GM23338 (cell line): ENCODE measurements at regions not wholly inside any gene's neighbourhood (a gene's known extent, or its start where the extent isn't known, plus 50 kb on each side); places are given as distances from the start of the nearest gene placed in this dataset.

Experiments
- ATAC-seq: fragments of 200-7000 bp; cut with Tn5 transposase; 3 replicates; pipeline ENCODE4 v1.9.1; 2020
- DNase-seq: peaks from one replicate; pipeline ENCODE4 v3.0.0-alpha.2; 2015; ENCODE audit warnings: low spot score
- H2AFZ ChIP-seq: fragments of 200-600 bp; sonication (generic); 2 replicates; pipeline ENCODE4 v1.8.0; 2016; ENCODE audit warnings: antibody characterized with exemption, mild to moderate bottlenecking, moderate library complexity
- H3F3A ChIP-seq: fragments of 200-600 bp; sonication (generic); replicated peaks from 2 replicates; pipeline ENCODE4 v1.8.0; 2017; ENCODE audit warnings: antibody characterized with exemption, mixed run types, low read depth
- H3K27ac ChIP-seq: fragments of 200-600 bp; sonication (generic); 2 replicates; pipeline ENCODE4 v1.6.1; 2016; ENCODE audit warnings: low read depth
- H3K27me3 ChIP-seq: fragments of 200-600 bp; sonication (generic); 2 replicates; pipeline ENCODE4 v1.8.0; 2016; ENCODE audit warnings: mild to moderate bottlenecking, mixed run types, moderate library complexity; ENCODE audit not compliant: insufficient read depth
- H3K36me3 ChIP-seq: fragments of 200-600 bp; sonication (generic); 2 replicates; pipeline ENCODE4 v1.8.0; 2016; ENCODE audit warnings: mild to moderate bottlenecking; ENCODE audit not compliant: insufficient read depth
- H3K4me1 ChIP-seq: fragments of 200-600 bp; sonication (generic); 2 replicates; pipeline ENCODE4 v1.8.0; 2016; ENCODE audit warnings: mild to moderate bottlenecking, moderate library complexity; ENCODE audit not compliant: insufficient read depth
- H3K4me2 ChIP-seq: fragments of 200-600 bp; sonication (generic); 2 replicates; pipeline ENCODE4 v1.7.1; 2017; ENCODE audit warnings: mixed run types
- H3K4me3 ChIP-seq: fragments of 200-600 bp; sonication (generic); 2 replicates; pipeline ENCODE4 v1.6.1; 2016; ENCODE audit warnings: mixed run types
- H3K79me2 ChIP-seq: fragments of 200-600 bp; sonication (generic); replicated peaks from 2 replicates; pipeline ENCODE4 v1.8.0; 2017; ENCODE audit warnings: mild to moderate bottlenecking; ENCODE audit not compliant: insufficient read depth
- H3K9me2 ChIP-seq: fragments of 200-600 bp; sonication (generic); 2 replicates; pipeline ENCODE4 v1.8.0; 2017; ENCODE audit not compliant: insufficient read depth
- H4K20me1 ChIP-seq: fragments of 200-600 bp; sonication (generic); replicated peaks from 2 replicates; pipeline ENCODE4 v1.8.0; 2017; ENCODE audit warnings: mild to moderate bottlenecking; ENCODE audit not compliant: insufficient read depth
- H3K27ac Mint-ChIP-seq: 2 replicates; pipeline ENCODE4 v1.8.0; 2020; ENCODE audit warnings: inconsistent platforms, mild to moderate bottlenecking, moderate library complexity, mixed read lengths
- H3K27me3 Mint-ChIP-seq: 3 replicates; pipeline ENCODE4 v1.8.0; 2022; ENCODE audit warnings: low read depth, mild to moderate bottlenecking, moderate library complexity, mixed read lengths, inconsistent platforms; ENCODE audit not compliant: insufficient read depth, poor library complexity
- H3K36me3 Mint-ChIP-seq: 3 replicates; pipeline ENCODE4 v1.8.0; 2021; ENCODE audit warnings: low read depth, mild to moderate bottlenecking, inconsistent platforms, moderate library complexity, mixed read lengths
- H3K4me1 Mint-ChIP-seq: 3 replicates; pipeline ENCODE4 v1.8.0; 2020; ENCODE audit warnings: mild to moderate bottlenecking, inconsistent platforms, mixed read lengths
- H3K4me3 Mint-ChIP-seq: 3 replicates; pipeline ENCODE4 v1.8.0; 2021; ENCODE audit warnings: moderate library complexity, mild to moderate bottlenecking, inconsistent platforms, mixed read lengths
- H3K9me3 Mint-ChIP-seq: 3 replicates; pipeline ENCODE4 v1.8.0; 2020; ENCODE audit warnings: moderate library complexity, mild to moderate bottlenecking, inconsistent platforms, mixed read lengths
- CREB1 ChIP-seq: fragments of 250-450 bp; sonication (Bioruptor Pico); IDR thresholded peaks from 2 replicates; pipeline ENCODE4 v1.5.0; 2020; ENCODE audit warnings: low read depth, mild to moderate bottlenecking, moderate library complexity
- EZH2 ChIP-seq: fragments of 200-600 bp; sonication (generic); IDR thresholded peaks from one replicate; pipeline ENCODE4 v1.8.0; 2017; ENCODE audit warnings: antibody characterized with exemption, mild to moderate bottlenecking, low read depth; ENCODE audit not compliant: unreplicated experiment
- EZH2phosphoT487 ChIP-seq: fragments of 200-600 bp; sonication (generic); IDR thresholded peaks from one replicate; pipeline ENCODE4 v1.8.1; 2018; ENCODE audit warnings: antibody characterized with exemption; ENCODE audit not compliant: unreplicated experiment
- JUNB ChIP-seq: IDR thresholded peaks from one replicate; pipeline ENCODE4 v1.6.1; 2016; ENCODE audit warnings: antibody characterized with exemption; ENCODE audit not compliant: unreplicated experiment
- NANOG ChIP-seq: IDR thresholded peaks from 2 replicates; pipeline ENCODE4 v1.6.1; 2016; ENCODE audit warnings: antibody characterized with exemption, borderline replicate concordance
- POLR2AphosphoS5 ChIP-seq: IDR thresholded peaks from 2 replicates; pipeline ENCODE4 v1.6.1; 2016; ENCODE audit warnings: antibody characterized with exemption, low read depth
- REST ChIP-seq: IDR thresholded peaks from one replicate; pipeline ENCODE4 v1.6.1; 2018; ENCODE audit warnings: antibody characterized with exemption; ENCODE audit not compliant: unreplicated experiment
- STAT1 ChIP-seq: IDR thresholded peaks from one replicate; pipeline ENCODE4 v1.6.1; 2016; ENCODE audit warnings: antibody characterized with exemption; ENCODE audit not compliant: unreplicated experiment
- ZNF114 ChIP-seq: fragments of 250-450 bp; sonication (Bioruptor Pico); IDR thresholded peaks from 2 replicates; pipeline ENCODE4 v1.5.0; 2020; ENCODE audit warnings: mild to moderate bottlenecking, moderate library complexity
- ZNF331 ChIP-seq: fragments of 250-450 bp; sonication (Bioruptor Pico); IDR thresholded peaks from 2 replicates; pipeline ENCODE4 v1.5.0; 2020; ENCODE audit warnings: low read depth, mild to moderate bottlenecking, moderate library complexity
- TF ChIP-seq, protein P1 (sequence below): fragments of 250-450 bp; sonication (Bioruptor Pico); IDR thresholded peaks from 2 replicates; pipeline ENCODE4 v1.5.0; 2020; ENCODE audit warnings: mild to moderate bottlenecking, moderate library complexity
- TF ChIP-seq, protein P2 (sequence below), 2 experiments: fragments of 200-600 bp in 1 of 2; sonication (generic) in 1 of 2; conservative IDR thresholded peaks; 2 replicates each; pipeline versions ENCODE4 v1.5.1 to v1.6.1; 2016 to 2017; ENCODE audit warnings: antibody characterized with exemption in 2 of 2, low read depth in 2 of 2, mild to moderate bottlenecking in 2 of 2, moderate library complexity in 1 of 2
- TF ChIP-seq, protein P3 (sequence below): IDR thresholded peaks from 2 replicates; pipeline ENCODE4 v1.6.1; 2016; ENCODE audit warnings: antibody characterized with exemption

DNA sequence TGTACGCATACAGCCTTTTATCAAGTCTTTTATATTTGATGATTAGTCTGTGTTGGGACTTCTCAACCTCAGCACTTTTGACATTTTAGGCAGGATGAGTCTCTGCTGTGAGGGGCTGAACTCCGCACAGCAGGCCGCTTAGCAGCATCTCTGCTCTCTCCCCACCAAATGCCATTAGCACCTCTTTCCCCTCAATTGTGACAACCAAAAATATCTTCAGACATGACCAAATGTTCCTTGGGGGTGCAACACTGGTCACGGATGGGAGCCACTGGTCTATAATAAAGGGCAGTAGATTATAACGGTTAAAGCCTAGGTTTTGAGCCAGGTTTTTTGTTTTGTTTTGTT is 109.7 kb upstream of the LRIG1 start:
- Mint-ChIP-seq H3K27me3 (peaks cover 14% of the 10 kb centered on the region), H3K27ac (no peak overlapping the region)
- ATAC-seq = peak; percentile 74

More for the DNA sequence above, 109.7 kb upstream of the LRIG1 start:
- Mint-ChIP-seq H3K9me3 (no peaks in the 10 kb centered on the region; the same call in 2 of the 3 replicates), H3K4me1 (peaks cover 23% of the 10 kb centered on the region), H3K4me3 (no peak overlapping the region), H3K36me3 (no peaks in the 10 kb centered on the region)
- Histone ChIP-seq H3K9me2 (0 out of 2 replicates have a peak, but pooled peaks cover 7% of the 10 kb centered on the region), H3F3A (no peaks in the 10 kb centered on the region), H3K79me2 (no peaks in the 10 kb centered on the region), H3K36me3 (no peaks in the 10 kb centered on the region), H3K4me2 (peak overlapping the region; percentile 71; the same call in 1 of the 2 replicates), H3K27ac (no peak overlapping the region), H3K4me3 (no peak overlapping the region), H4K20me1 (no peaks in the 10 kb centered on the region), H3K27me3 (no peaks in the 10 kb centered on the region), H2AFZ (no peak overlapping the region), H3K4me1 (peaks cover 24% of the 10 kb centered on the region)
- TF ChIP-seq JUNB (no peak), NANOG (no peak), ZNF114 (CRISPR knock-in tag) (no peak), POLR2AphosphoS5 (no peak), STAT1 (no peak), CREB1 (CRISPR knock-in tag) (no peak), ZNF331 (CRISPR knock-in tag) (no peak), REST (no peak), EZH2phosphoT487 (no peak), EZH2 (no peak)
- TF ChIP-seq, protein P1, sequence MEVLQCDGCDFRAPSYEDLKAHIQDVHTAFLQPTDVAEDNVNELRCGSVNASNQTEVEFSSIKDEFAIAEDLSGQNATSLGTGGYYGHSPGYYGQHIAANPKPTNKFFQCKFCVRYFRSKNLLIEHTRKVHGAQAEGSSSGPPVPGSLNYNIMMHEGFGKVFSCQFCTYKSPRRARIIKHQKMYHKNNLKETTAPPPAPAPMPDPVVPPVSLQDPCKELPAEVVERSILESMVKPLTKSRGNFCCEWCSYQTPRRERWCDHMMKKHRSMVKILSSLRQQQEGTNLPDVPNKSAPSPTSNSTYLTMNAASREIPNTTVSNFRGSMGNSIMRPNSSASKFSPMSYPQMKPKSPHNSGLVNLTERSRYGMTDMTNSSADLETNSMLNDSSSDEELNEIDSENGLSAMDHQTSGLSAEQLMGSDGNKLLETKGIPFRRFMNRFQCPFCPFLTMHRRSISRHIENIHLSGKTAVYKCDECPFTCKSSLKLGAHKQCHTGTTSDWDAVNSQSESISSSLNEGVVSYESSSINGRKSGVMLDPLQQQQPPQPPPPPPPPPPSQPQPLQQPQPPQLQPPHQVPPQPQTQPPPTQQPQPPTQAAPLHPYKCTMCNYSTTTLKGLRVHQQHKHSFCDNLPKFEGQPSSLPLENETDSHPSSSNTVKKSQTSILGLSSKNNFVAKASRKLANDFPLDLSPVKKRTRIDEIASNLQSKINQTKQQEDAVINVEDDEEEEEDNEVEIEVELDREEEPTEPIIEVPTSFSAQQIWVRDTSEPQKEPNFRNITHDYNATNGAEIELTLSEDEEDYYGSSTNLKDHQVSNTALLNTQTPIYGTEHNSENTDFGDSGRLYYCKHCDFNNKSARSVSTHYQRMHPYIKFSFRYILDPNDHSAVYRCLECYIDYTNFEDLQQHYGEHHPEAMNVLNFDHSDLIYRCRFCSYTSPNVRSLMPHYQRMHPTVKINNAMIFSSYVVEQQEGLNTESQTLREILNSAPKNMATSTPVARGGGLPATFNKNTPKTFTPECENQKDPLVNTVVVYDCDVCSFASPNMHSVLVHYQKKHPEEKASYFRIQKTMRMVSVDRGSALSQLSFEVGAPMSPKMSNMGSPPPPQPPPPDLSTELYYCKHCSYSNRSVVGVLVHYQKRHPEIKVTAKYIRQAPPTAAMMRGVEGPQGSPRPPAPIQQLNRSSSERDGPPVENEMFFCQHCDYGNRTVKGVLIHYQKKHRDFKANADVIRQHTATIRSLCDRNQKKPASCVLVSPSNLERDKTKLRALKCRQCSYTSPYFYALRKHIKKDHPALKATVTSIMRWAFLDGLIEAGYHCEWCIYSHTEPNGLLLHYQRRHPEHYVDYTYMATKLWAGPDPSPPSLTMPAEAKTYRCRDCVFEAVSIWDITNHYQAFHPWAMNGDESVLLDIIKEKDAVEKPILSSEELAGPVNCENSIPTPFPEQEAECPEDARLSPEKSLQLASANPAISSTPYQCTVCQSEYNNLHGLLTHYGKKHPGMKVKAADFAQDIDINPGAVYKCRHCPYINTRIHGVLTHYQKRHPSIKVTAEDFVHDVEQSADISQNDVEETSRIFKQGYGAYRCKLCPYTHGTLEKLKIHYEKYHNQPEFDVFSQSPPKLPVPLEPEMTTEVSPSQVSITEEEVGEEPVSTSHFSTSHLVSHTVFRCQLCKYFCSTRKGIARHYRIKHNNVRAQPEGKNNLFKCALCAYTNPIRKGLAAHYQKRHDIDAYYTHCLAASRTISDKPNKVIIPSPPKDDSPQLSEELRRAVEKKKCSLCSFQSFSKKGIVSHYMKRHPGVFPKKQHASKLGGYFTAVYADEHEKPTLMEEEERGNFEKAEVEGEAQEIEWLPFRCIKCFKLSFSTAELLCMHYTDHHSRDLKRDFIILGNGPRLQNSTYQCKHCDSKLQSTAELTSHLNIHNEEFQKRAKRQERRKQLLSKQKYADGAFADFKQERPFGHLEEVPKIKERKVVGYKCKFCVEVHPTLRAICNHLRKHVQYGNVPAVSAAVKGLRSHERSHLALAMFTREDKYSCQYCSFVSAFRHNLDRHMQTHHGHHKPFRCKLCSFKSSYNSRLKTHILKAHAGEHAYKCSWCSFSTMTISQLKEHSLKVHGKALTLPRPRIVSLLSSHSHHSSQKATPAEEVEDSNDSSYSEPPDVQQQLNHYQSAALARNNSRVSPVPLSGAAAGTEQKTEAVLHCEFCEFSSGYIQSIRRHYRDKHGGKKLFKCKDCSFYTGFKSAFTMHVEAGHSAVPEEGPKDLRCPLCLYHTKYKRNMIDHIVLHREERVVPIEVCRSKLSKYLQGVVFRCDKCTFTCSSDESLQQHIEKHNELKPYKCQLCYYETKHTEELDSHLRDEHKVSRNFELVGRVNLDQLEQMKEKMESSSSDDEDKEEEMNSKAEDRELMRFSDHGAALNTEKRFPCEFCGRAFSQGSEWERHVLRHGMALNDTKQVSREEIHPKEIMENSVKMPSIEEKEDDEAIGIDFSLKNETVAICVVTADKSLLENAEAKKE = no peak
- TF ChIP-seq, protein P2, sequence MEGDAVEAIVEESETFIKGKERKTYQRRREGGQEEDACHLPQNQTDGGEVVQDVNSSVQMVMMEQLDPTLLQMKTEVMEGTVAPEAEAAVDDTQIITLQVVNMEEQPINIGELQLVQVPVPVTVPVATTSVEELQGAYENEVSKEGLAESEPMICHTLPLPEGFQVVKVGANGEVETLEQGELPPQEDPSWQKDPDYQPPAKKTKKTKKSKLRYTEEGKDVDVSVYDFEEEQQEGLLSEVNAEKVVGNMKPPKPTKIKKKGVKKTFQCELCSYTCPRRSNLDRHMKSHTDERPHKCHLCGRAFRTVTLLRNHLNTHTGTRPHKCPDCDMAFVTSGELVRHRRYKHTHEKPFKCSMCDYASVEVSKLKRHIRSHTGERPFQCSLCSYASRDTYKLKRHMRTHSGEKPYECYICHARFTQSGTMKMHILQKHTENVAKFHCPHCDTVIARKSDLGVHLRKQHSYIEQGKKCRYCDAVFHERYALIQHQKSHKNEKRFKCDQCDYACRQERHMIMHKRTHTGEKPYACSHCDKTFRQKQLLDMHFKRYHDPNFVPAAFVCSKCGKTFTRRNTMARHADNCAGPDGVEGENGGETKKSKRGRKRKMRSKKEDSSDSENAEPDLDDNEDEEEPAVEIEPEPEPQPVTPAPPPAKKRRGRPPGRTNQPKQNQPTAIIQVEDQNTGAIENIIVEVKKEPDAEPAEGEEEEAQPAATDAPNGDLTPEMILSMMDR (conservative IDR thresholded peaks at IDR 0.05; ENCODE audit: low read depth in 2 of 2) = no peak
- TF ChIP-seq, protein P3, sequence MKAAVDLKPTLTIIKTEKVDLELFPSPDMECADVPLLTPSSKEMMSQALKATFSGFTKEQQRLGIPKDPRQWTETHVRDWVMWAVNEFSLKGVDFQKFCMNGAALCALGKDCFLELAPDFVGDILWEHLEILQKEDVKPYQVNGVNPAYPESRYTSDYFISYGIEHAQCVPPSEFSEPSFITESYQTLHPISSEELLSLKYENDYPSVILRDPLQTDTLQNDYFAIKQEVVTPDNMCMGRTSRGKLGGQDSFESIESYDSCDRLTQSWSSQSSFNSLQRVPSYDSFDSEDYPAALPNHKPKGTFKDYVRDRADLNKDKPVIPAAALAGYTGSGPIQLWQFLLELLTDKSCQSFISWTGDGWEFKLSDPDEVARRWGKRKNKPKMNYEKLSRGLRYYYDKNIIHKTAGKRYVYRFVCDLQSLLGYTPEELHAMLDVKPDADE = no peak
- DNase-seq = no peak
